ENCODE measurements at regions not wholly inside any gene's neighbourhood (a gene's known extent, or its start where the extent isn't known, plus 50 kb on each side); places are given as distances from the start of the nearest gene placed in this dataset.

- no peak for TF ChIP-seq CTCF (conservative IDR thresholded peaks at IDR 0.05 in 1 of 2, IDR thresholded peaks at IDR 0.05 in 1 of 2; ENCODE audit: extremely low read depth in 1 of 2, insufficient read depth in 1 of 2, low read depth in 1 of 2, low read length in 2 of 2)
- no peak for TF ChIP-seq EZH2 (IDR thresholded peaks at IDR 0.05; ENCODE audit: borderline replicate concordance, low read length)
These were observed 83.0 kb upstream of the ALG13 start for GRCh38 chrX:111597967-111598366.

All from mammary epithelial cell (primary cell).